ENCODE measurements at regions not wholly inside any gene's neighbourhood (a gene's known extent, or its start where the extent isn't known, plus 50 kb on each side); places are given as distances from the start of the nearest gene placed in this dataset.

- TF ChIP-seq TCF4 (CRISPR knock-in tag; IDR thresholded peaks at IDR 0.05; ENCODE audit: borderline replicate concordance): no peak
- TF ChIP-seq ARNTL (CRISPR knock-in tag; IDR thresholded peaks at IDR 0.05; ENCODE audit: borderline replicate concordance, low read depth): no peak
- TF ChIP-seq ZNF565 (CRISPR knock-in tag; conservative IDR thresholded peaks at IDR 0.05; ENCODE audit: low read depth): no peak
- no peak for TF ChIP-seq ESRRG (CRISPR knock-in tag; IDR thresholded peaks at IDR 0.05)
- no peak for TF ChIP-seq PATZ1 (CRISPR knock-in tag; IDR thresholded peaks at IDR 0.05; ENCODE audit: borderline replicate concordance)
- TF ChIP-seq BACH2 (CRISPR knock-in tag; IDR thresholded peaks at IDR 0.05; ENCODE audit: borderline replicate concordance): no peak
- TF ChIP-seq PPARA (CRISPR knock-in tag; IDR thresholded peaks at IDR 0.05; ENCODE audit: borderline replicate concordance): no peak
- TF ChIP-seq, protein P1, sequence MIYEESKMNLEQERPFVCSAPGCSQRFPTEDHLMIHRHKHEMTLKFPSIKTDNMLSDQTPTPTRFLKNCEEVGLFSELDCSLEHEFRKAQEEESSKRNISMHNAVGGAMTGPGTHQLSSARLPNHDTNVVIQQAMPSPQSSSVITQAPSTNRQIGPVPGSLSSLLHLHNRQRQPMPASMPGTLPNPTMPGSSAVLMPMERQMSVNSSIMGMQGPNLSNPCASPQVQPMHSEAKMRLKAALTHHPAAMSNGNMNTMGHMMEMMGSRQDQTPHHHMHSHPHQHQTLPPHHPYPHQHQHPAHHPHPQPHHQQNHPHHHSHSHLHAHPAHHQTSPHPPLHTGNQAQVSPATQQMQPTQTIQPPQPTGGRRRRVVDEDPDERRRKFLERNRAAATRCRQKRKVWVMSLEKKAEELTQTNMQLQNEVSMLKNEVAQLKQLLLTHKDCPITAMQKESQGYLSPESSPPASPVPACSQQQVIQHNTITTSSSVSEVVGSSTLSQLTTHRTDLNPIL (CRISPR knock-in tag; IDR thresholded peaks at IDR 0.05; ENCODE audit: low read depth): no peak
- no peak for TF ChIP-seq TOX (CRISPR knock-in tag; IDR thresholded peaks at IDR 0.05; ENCODE audit: borderline replicate concordance)
- no peak for TF ChIP-seq ZFP30 (CRISPR knock-in tag; IDR thresholded peaks at IDR 0.05)
- TF ChIP-seq, protein P2, sequence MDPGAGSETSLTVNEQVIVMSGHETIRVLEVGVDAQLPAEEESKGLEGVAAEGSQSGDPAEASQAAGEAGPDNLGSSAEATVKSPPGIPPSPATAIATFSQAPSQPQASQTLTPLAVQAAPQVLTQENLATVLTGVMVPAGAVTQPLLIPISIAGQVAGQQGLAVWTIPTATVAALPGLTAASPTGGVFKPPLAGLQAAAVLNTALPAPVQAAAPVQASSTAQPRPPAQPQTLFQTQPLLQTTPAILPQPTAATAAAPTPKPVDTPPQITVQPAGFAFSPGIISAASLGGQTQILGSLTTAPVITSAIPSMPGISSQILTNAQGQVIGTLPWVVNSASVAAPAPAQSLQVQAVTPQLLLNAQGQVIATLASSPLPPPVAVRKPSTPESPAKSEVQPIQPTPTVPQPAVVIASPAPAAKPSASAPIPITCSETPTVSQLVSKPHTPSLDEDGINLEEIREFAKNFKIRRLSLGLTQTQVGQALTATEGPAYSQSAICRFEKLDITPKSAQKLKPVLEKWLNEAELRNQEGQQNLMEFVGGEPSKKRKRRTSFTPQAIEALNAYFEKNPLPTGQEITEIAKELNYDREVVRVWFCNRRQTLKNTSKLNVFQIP (CRISPR knock-in tag; IDR thresholded peaks at IDR 0.05; ENCODE audit: borderline replicate concordance, low read depth): no peak
- TF ChIP-seq RARB (CRISPR knock-in tag; IDR thresholded peaks at IDR 0.05): no peak
Observed at GRCh38 chr3:21804330-21804729, 53.3 kb upstream of the ZNF385D start.

Data from SK-N-SH treated with all-trans-retinoic acid at 6 μM for 48 hours (cell line).